GM23338 (cell line): ENCODE measurements at regions not wholly inside any gene's neighbourhood (a gene's known extent, or its start where the extent isn't known, plus 50 kb on each side); places are given as distances from the start of the nearest gene placed in this dataset.

ENCODE experiments used
- ATAC-seq: fragments of 200-7000 bp; cut with Tn5 transposase; 3 replicates; pipeline ENCODE4 v1.9.1; 2020
- DNase-seq: peaks from one replicate; pipeline ENCODE4 v3.0.0-alpha.2; 2015; ENCODE audit warnings: low spot score
- H2AFZ ChIP-seq: fragments of 200-600 bp; sonication (generic); 2 replicates; pipeline ENCODE4 v1.8.0; 2016; ENCODE audit warnings: antibody characterized with exemption, mild to moderate bottlenecking, moderate library complexity
- H3F3A ChIP-seq: fragments of 200-600 bp; sonication (generic); replicated peaks from 2 replicates; pipeline ENCODE4 v1.8.0; 2017; ENCODE audit warnings: antibody characterized with exemption, mixed run types, low read depth
- H3K27ac ChIP-seq: fragments of 200-600 bp; sonication (generic); 2 replicates; pipeline ENCODE4 v1.6.1; 2016; ENCODE audit warnings: low read depth
- H3K27me3 ChIP-seq: fragments of 200-600 bp; sonication (generic); 2 replicates; pipeline ENCODE4 v1.8.0; 2016; ENCODE audit warnings: mild to moderate bottlenecking, mixed run types, moderate library complexity; ENCODE audit not compliant: insufficient read depth
- H3K36me3 ChIP-seq: fragments of 200-600 bp; sonication (generic); 2 replicates; pipeline ENCODE4 v1.8.0; 2016; ENCODE audit warnings: mild to moderate bottlenecking; ENCODE audit not compliant: insufficient read depth
- H3K4me1 ChIP-seq: fragments of 200-600 bp; sonication (generic); 2 replicates; pipeline ENCODE4 v1.8.0; 2016; ENCODE audit warnings: mild to moderate bottlenecking, moderate library complexity; ENCODE audit not compliant: insufficient read depth
- H3K4me2 ChIP-seq: fragments of 200-600 bp; sonication (generic); 2 replicates; pipeline ENCODE4 v1.7.1; 2017; ENCODE audit warnings: mixed run types
- H3K4me3 ChIP-seq: fragments of 200-600 bp; sonication (generic); 2 replicates; pipeline ENCODE4 v1.6.1; 2016; ENCODE audit warnings: mixed run types
- H3K79me2 ChIP-seq: fragments of 200-600 bp; sonication (generic); replicated peaks from 2 replicates; pipeline ENCODE4 v1.8.0; 2017; ENCODE audit warnings: mild to moderate bottlenecking; ENCODE audit not compliant: insufficient read depth
- H3K9me2 ChIP-seq: fragments of 200-600 bp; sonication (generic); 2 replicates; pipeline ENCODE4 v1.8.0; 2017; ENCODE audit not compliant: insufficient read depth
- H4K20me1 ChIP-seq: fragments of 200-600 bp; sonication (generic); replicated peaks from 2 replicates; pipeline ENCODE4 v1.8.0; 2017; ENCODE audit warnings: mild to moderate bottlenecking; ENCODE audit not compliant: insufficient read depth
- H3K27ac Mint-ChIP-seq: 2 replicates; pipeline ENCODE4 v1.8.0; 2020; ENCODE audit warnings: inconsistent platforms, mild to moderate bottlenecking, moderate library complexity, mixed read lengths
- H3K27me3 Mint-ChIP-seq: 3 replicates; pipeline ENCODE4 v1.8.0; 2022; ENCODE audit warnings: low read depth, mild to moderate bottlenecking, moderate library complexity, mixed read lengths, inconsistent platforms; ENCODE audit not compliant: insufficient read depth, poor library complexity
- H3K36me3 Mint-ChIP-seq: 3 replicates; pipeline ENCODE4 v1.8.0; 2021; ENCODE audit warnings: low read depth, mild to moderate bottlenecking, inconsistent platforms, moderate library complexity, mixed read lengths
- H3K4me1 Mint-ChIP-seq: 3 replicates; pipeline ENCODE4 v1.8.0; 2020; ENCODE audit warnings: mild to moderate bottlenecking, inconsistent platforms, mixed read lengths
- H3K4me3 Mint-ChIP-seq: 3 replicates; pipeline ENCODE4 v1.8.0; 2021; ENCODE audit warnings: moderate library complexity, mild to moderate bottlenecking, inconsistent platforms, mixed read lengths
- H3K9me3 Mint-ChIP-seq: 3 replicates; pipeline ENCODE4 v1.8.0; 2020; ENCODE audit warnings: moderate library complexity, mild to moderate bottlenecking, inconsistent platforms, mixed read lengths
- EZH2 ChIP-seq: fragments of 200-600 bp; sonication (generic); IDR thresholded peaks from one replicate; pipeline ENCODE4 v1.8.0; 2017; ENCODE audit warnings: antibody characterized with exemption, mild to moderate bottlenecking, low read depth; ENCODE audit not compliant: unreplicated experiment
- NANOG ChIP-seq: IDR thresholded peaks from 2 replicates; pipeline ENCODE4 v1.6.1; 2016; ENCODE audit warnings: antibody characterized with exemption, borderline replicate concordance
- POLR2AphosphoS5 ChIP-seq: IDR thresholded peaks from 2 replicates; pipeline ENCODE4 v1.6.1; 2016; ENCODE audit warnings: antibody characterized with exemption, low read depth
- ZNF114 ChIP-seq: fragments of 250-450 bp; sonication (Bioruptor Pico); IDR thresholded peaks from 2 replicates; pipeline ENCODE4 v1.5.0; 2020; ENCODE audit warnings: mild to moderate bottlenecking, moderate library complexity
- ZNF331 ChIP-seq: fragments of 250-450 bp; sonication (Bioruptor Pico); IDR thresholded peaks from 2 replicates; pipeline ENCODE4 v1.5.0; 2020; ENCODE audit warnings: low read depth, mild to moderate bottlenecking, moderate library complexity
- TF ChIP-seq, protein P1 (sequence below), 2 experiments: fragments of 200-600 bp in 1 of 2; sonication (generic) in 1 of 2; conservative IDR thresholded peaks; 2 replicates each; pipeline versions ENCODE4 v1.5.1 to v1.6.1; 2016 to 2017; ENCODE audit warnings: antibody characterized with exemption in 2 of 2, low read depth in 2 of 2, mild to moderate bottlenecking in 2 of 2, moderate library complexity in 1 of 2
- TF ChIP-seq, protein P2 (sequence below): IDR thresholded peaks from one replicate; pipeline ENCODE4 v1.6.1; 2018; ENCODE audit warnings: antibody characterized with exemption; ENCODE audit not compliant: unreplicated experiment
- TF ChIP-seq, protein P3 (sequence below): fragments of 250-450 bp; sonication (Bioruptor Pico); IDR thresholded peaks from 2 replicates; pipeline ENCODE4 v1.5.0; 2020; ENCODE audit warnings: mild to moderate bottlenecking, moderate library complexity

DNA sequence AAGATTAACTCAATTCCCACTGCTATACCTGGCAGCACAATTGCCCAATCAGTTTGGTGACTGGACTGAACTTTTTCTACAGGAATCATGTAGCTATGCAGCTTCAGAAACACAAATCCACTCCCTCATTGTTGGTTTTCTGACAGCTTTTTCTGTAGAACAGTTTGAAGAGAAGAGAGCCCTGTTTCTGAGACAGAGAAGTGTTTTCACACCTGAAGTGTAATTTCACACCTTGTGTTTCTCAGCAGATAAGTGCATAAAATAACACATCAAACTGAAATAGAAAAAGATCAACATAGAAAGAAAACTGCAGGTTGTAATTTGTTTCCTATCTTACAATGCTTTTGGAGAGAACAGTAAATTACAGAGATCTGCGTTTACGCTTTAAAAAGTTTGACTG, 335.6 kb downstream of the SNAPC1 start:
- Mint-ChIP-seq H3K27me3 (no peaks in the 10 kb centered on the region), H3K36me3 (no peaks in the 10 kb centered on the region), H3K4me3 (no peak overlapping the region), H3K4me1 (no peaks in the 10 kb centered on the region), H3K27ac (no peak overlapping the region), H3K9me3 (no peaks in the 10 kb centered on the region)
- no peaks in the 10 kb centered on the region for H4K20me1 ChIP-seq
- no peak overlapping the region for H2AFZ ChIP-seq
- H3K27ac ChIP-seq, result no peak overlapping the region
- H3K27me3 ChIP-seq, result no peaks in the 10 kb centered on the region
- H3F3A ChIP-seq, result no peaks in the 10 kb centered on the region
- TF ChIP-seq NANOG, result no peak
- TF ChIP-seq, protein P1, sequence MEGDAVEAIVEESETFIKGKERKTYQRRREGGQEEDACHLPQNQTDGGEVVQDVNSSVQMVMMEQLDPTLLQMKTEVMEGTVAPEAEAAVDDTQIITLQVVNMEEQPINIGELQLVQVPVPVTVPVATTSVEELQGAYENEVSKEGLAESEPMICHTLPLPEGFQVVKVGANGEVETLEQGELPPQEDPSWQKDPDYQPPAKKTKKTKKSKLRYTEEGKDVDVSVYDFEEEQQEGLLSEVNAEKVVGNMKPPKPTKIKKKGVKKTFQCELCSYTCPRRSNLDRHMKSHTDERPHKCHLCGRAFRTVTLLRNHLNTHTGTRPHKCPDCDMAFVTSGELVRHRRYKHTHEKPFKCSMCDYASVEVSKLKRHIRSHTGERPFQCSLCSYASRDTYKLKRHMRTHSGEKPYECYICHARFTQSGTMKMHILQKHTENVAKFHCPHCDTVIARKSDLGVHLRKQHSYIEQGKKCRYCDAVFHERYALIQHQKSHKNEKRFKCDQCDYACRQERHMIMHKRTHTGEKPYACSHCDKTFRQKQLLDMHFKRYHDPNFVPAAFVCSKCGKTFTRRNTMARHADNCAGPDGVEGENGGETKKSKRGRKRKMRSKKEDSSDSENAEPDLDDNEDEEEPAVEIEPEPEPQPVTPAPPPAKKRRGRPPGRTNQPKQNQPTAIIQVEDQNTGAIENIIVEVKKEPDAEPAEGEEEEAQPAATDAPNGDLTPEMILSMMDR (conservative IDR thresholded peaks at IDR 0.05; ENCODE audit: low read depth in 2 of 2), result no peak
- DNase-seq, result no peak
- H3K4me1 ChIP-seq, result no peaks in the 10 kb centered on the region
- no peaks in the 10 kb centered on the region for H3K36me3 ChIP-seq
- no peaks in the 10 kb centered on the region for H3K79me2 ChIP-seq
- no peak overlapping the region for H3K4me2 ChIP-seq
- ATAC-seq, result no peak
- no peak overlapping the region for H3K4me3 ChIP-seq
- no peaks in the 10 kb centered on the region for H3K9me2 ChIP-seq

DNA sequence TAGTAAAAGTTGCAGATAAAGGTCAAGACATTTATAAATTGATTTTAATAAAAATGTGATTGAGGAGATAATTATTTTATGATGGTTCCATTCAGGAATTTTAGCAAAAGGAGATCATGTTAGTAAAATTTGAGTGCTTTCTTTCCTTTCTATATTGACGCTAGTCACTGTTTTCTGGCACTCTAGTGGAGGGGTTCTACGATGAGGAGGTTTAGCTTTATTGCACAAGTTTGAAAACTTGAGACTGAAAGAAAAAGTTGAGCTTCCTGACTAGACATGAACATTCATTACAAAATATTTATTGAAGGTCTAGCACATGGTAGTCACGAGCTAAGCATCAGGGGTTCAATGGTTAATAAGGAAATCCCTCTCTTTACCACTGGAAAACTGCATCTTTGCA, 336.1 kb downstream of the SNAPC1 start:
- H3K9me2 ChIP-seq, result no peaks in the 10 kb centered on the region
- no peaks in the 10 kb centered on the region for H3F3A ChIP-seq
- no peaks in the 10 kb centered on the region for H3K27me3 Mint-ChIP-seq
- ATAC-seq, result no peak
- H3K27ac ChIP-seq, result no peak overlapping the region
- no peak overlapping the region for H3K27ac Mint-ChIP-seq
- H3K36me3 Mint-ChIP-seq, result no peaks in the 10 kb centered on the region
- no peak overlapping the region for H3K4me2 ChIP-seq
- no peaks in the 10 kb centered on the region for H3K4me1 Mint-ChIP-seq
- no peaks in the 10 kb centered on the region for H3K9me3 Mint-ChIP-seq
- H3K4me1 ChIP-seq, result no peaks in the 10 kb centered on the region
- H4K20me1 ChIP-seq, result no peaks in the 10 kb centered on the region
- no peak overlapping the region for H2AFZ ChIP-seq
- no peak overlapping the region for H3K4me3 ChIP-seq
- H3K4me3 Mint-ChIP-seq, result no peak overlapping the region
- H3K79me2 ChIP-seq, result no peaks in the 10 kb centered on the region
- no peak for DNase-seq
- H3K27me3 ChIP-seq, result no peaks in the 10 kb centered on the region
- H3K36me3 ChIP-seq, result no peaks in the 10 kb centered on the region
- TF ChIP-seq ZNF331 (no peak), EZH2 (no peak), POLR2AphosphoS5 (no peak), ZNF114 (CRISPR knock-in tag) (no peak)
- TF ChIP-seq, protein P1 (conservative IDR thresholded peaks at IDR 0.05; ENCODE audit: low read depth in 2 of 2), result no peak
- TF ChIP-seq, protein P2, sequence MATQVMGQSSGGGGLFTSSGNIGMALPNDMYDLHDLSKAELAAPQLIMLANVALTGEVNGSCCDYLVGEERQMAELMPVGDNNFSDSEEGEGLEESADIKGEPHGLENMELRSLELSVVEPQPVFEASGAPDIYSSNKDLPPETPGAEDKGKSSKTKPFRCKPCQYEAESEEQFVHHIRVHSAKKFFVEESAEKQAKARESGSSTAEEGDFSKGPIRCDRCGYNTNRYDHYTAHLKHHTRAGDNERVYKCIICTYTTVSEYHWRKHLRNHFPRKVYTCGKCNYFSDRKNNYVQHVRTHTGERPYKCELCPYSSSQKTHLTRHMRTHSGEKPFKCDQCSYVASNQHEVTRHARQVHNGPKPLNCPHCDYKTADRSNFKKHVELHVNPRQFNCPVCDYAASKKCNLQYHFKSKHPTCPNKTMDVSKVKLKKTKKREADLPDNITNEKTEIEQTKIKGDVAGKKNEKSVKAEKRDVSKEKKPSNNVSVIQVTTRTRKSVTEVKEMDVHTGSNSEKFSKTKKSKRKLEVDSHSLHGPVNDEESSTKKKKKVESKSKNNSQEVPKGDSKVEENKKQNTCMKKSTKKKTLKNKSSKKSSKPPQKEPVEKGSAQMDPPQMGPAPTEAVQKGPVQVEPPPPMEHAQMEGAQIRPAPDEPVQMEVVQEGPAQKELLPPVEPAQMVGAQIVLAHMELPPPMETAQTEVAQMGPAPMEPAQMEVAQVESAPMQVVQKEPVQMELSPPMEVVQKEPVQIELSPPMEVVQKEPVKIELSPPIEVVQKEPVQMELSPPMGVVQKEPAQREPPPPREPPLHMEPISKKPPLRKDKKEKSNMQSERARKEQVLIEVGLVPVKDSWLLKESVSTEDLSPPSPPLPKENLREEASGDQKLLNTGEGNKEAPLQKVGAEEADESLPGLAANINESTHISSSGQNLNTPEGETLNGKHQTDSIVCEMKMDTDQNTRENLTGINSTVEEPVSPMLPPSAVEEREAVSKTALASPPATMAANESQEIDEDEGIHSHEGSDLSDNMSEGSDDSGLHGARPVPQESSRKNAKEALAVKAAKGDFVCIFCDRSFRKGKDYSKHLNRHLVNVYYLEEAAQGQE, result no peak
- TF ChIP-seq, protein P3, sequence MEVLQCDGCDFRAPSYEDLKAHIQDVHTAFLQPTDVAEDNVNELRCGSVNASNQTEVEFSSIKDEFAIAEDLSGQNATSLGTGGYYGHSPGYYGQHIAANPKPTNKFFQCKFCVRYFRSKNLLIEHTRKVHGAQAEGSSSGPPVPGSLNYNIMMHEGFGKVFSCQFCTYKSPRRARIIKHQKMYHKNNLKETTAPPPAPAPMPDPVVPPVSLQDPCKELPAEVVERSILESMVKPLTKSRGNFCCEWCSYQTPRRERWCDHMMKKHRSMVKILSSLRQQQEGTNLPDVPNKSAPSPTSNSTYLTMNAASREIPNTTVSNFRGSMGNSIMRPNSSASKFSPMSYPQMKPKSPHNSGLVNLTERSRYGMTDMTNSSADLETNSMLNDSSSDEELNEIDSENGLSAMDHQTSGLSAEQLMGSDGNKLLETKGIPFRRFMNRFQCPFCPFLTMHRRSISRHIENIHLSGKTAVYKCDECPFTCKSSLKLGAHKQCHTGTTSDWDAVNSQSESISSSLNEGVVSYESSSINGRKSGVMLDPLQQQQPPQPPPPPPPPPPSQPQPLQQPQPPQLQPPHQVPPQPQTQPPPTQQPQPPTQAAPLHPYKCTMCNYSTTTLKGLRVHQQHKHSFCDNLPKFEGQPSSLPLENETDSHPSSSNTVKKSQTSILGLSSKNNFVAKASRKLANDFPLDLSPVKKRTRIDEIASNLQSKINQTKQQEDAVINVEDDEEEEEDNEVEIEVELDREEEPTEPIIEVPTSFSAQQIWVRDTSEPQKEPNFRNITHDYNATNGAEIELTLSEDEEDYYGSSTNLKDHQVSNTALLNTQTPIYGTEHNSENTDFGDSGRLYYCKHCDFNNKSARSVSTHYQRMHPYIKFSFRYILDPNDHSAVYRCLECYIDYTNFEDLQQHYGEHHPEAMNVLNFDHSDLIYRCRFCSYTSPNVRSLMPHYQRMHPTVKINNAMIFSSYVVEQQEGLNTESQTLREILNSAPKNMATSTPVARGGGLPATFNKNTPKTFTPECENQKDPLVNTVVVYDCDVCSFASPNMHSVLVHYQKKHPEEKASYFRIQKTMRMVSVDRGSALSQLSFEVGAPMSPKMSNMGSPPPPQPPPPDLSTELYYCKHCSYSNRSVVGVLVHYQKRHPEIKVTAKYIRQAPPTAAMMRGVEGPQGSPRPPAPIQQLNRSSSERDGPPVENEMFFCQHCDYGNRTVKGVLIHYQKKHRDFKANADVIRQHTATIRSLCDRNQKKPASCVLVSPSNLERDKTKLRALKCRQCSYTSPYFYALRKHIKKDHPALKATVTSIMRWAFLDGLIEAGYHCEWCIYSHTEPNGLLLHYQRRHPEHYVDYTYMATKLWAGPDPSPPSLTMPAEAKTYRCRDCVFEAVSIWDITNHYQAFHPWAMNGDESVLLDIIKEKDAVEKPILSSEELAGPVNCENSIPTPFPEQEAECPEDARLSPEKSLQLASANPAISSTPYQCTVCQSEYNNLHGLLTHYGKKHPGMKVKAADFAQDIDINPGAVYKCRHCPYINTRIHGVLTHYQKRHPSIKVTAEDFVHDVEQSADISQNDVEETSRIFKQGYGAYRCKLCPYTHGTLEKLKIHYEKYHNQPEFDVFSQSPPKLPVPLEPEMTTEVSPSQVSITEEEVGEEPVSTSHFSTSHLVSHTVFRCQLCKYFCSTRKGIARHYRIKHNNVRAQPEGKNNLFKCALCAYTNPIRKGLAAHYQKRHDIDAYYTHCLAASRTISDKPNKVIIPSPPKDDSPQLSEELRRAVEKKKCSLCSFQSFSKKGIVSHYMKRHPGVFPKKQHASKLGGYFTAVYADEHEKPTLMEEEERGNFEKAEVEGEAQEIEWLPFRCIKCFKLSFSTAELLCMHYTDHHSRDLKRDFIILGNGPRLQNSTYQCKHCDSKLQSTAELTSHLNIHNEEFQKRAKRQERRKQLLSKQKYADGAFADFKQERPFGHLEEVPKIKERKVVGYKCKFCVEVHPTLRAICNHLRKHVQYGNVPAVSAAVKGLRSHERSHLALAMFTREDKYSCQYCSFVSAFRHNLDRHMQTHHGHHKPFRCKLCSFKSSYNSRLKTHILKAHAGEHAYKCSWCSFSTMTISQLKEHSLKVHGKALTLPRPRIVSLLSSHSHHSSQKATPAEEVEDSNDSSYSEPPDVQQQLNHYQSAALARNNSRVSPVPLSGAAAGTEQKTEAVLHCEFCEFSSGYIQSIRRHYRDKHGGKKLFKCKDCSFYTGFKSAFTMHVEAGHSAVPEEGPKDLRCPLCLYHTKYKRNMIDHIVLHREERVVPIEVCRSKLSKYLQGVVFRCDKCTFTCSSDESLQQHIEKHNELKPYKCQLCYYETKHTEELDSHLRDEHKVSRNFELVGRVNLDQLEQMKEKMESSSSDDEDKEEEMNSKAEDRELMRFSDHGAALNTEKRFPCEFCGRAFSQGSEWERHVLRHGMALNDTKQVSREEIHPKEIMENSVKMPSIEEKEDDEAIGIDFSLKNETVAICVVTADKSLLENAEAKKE (CRISPR knock-in tag), result no peak
